Naive thymus-derived CD4-positive, alpha-beta T cell (primary cell): ENCODE measurements at regions not wholly inside any gene's neighbourhood (a gene's known extent, or its start where the extent isn't known, plus 50 kb on each side); places are given as distances from the start of the nearest gene placed in this dataset.

ENCODE experiments used
- ATAC-seq: fragments of 150-1000 bp; cut with Tn5 transposase; 2 replicates; pipeline ENCODE4 v1.10.0; 2021; ENCODE audit warnings: mild to moderate bottlenecking, moderate library complexity
- CTCF ChIA-PET: fragments of 350-600 bp; sonication (Branson Sonifier 250); formaldehyde crosslinking; loops from one replicate; lab custom pipeline; 2021; ENCODE audit warnings: antibody characterized with exemption; lab: Charles Lee
- POLR2A ChIA-PET: fragments of 350-600 bp; sonication (Branson Sonifier 250); formaldehyde crosslinking; loops from one replicate; lab custom pipeline; 2021; ENCODE audit warnings: antibody characterized with exemption, inconsistent platforms; lab: Charles Lee
- DNase-seq, 9 donors: peaks; one replicate each; pipeline versions ENCODE4 v3.0.0 to v3.0.0-alpha.2; 2020 to 2022; ENCODE audit warnings: mixed read lengths in 1 of 9
- H3K27ac ChIP-seq: one replicate; pipeline ENCODE4 v1.7.0; 2013; ENCODE audit warnings: mild to moderate bottlenecking, low read depth, low read length, moderate library complexity
- H3K27me3 ChIP-seq, 2 donors: one replicate each; pipeline ENCODE4 v1.7.0; 2013; ENCODE audit warnings: low read length in 2 of 2, mild to moderate bottlenecking in 2 of 2, moderate library complexity in 2 of 2; ENCODE audit not compliant: control insufficient read depth in 2 of 2, insufficient read depth in 2 of 2
- H3K36me3 ChIP-seq, 3 experiments: 1 replicate in 2 of 3; 2 replicates in 1 of 3; pipeline ENCODE4 v1.7.0; 2013; ENCODE audit warnings: low read length in 3 of 3, mild to moderate bottlenecking in 3 of 3, moderate library complexity in 1 of 3; ENCODE audit not compliant: insufficient read depth in 3 of 3, control insufficient read depth in 2 of 3
- H3K4me1 ChIP-seq, 2 donors: one replicate each; pipeline ENCODE4 v1.7.0; 2013; ENCODE audit warnings: low read length in 2 of 2, mild to moderate bottlenecking in 2 of 2, moderate library complexity in 1 of 2; ENCODE audit not compliant: control insufficient read depth in 2 of 2, insufficient read depth in 2 of 2
- H3K4me3 ChIP-seq: 2 replicates; pipeline ENCODE4 v1.7.0; 2013; ENCODE audit warnings: mild to moderate bottlenecking, low read length
- H3K9me3 ChIP-seq, 3 experiments: 1 replicate in 2 of 3; 2 replicates in 1 of 3; pipeline ENCODE4 v1.7.0; 2013; ENCODE audit warnings: low read length in 3 of 3; ENCODE audit not compliant: control insufficient read depth in 2 of 3
- H3K27ac Mint-ChIP-seq, 9 donors: one replicate each; pipeline ENCODE4 v1.8.0; 2020 to 2022; ENCODE audit warnings: mixed read lengths in 9 of 9, mild to moderate bottlenecking in 8 of 9, moderate library complexity in 5 of 9, inconsistent platforms in 2 of 9
- H3K27me3 Mint-ChIP-seq, 5 donors: one replicate each; pipeline ENCODE4 v1.8.0; 2021 to 2022; ENCODE audit warnings: mixed read lengths in 5 of 5, mild to moderate bottlenecking in 1 of 5
- H3K36me3 Mint-ChIP-seq, 5 donors: one replicate each; pipeline ENCODE4 v1.8.0; 2020 to 2022; ENCODE audit warnings: mixed read lengths in 5 of 5, mild to moderate bottlenecking in 3 of 5, inconsistent platforms in 1 of 5
- H3K4me1 Mint-ChIP-seq, 7 donors: one replicate each; pipeline ENCODE4 v1.8.0; 2020 to 2022; ENCODE audit warnings: mixed read lengths in 7 of 7, mild to moderate bottlenecking in 3 of 7, inconsistent platforms in 1 of 7
- H3K4me3 Mint-ChIP-seq, 10 donors: one replicate each; pipeline ENCODE4 v1.8.0; 2020 to 2022; ENCODE audit warnings: mild to moderate bottlenecking in 10 of 10, mixed read lengths in 10 of 10, moderate library complexity in 6 of 10, inconsistent platforms in 2 of 10
- H3K9me3 Mint-ChIP-seq, 11 donors: one replicate each; pipeline ENCODE4 v1.8.0; 2020 to 2022; ENCODE audit warnings: mixed read lengths in 11 of 11, mild to moderate bottlenecking in 4 of 11, inconsistent platforms in 1 of 11, moderate library complexity in 1 of 11
- intact Hi-C, 2 donors: fragments of 100-400 bp; cut with micrococcal nuclease; formaldehyde crosslinking; loops; one replicate each; pipeline ENCODE4 v1.15.1; 2023

DNA sequence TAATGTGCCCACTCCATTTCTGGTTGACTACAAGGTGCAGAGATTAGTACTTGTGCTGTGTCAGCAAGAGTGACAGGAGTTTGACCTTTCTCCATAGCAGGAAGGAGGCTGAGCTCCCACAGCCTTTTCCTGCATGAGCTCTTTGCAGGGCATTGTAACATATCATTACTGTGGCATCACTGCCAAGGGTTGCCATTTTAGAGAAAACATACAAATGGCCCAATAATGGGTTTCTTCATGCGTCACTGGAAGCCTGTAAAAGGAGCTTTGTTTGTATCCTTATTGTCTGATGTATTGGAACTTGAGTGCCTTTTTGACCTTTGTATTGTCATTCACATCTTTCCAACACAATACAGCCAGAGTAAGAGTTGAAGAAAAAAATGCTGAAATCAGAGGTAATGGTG, 323.0 kb upstream of the CDIN1 start:
- ChIA-PET CTCF (no interaction called here), POLR2A (no interaction called here)
- H3K27me3 ChIP-seq = no peaks in the 10 kb centered on the region
- no peaks in the 10 kb centered on the region for H3K4me1 ChIP-seq
- H3K36me3 Mint-ChIP-seq = peaks cover 0 to 3% (median 0%) of the 10 kb centered on the region in 5 donors
- no peak overlapping the region for H3K4me3 ChIP-seq
- no peak overlapping the region for H3K27ac ChIP-seq
- no peaks in the 10 kb centered on the region for H3K36me3 ChIP-seq
- ATAC-seq (no peak), DNase-seq (no peak)
- H3K4me1 Mint-ChIP-seq = no peaks in the 10 kb centered on the region
- no peaks in the 10 kb centered on the region for H3K9me3 ChIP-seq
- H3K9me3 Mint-ChIP-seq = peaks cover 0 to 8% (median 0%) of the 10 kb centered on the region in 11 donors
- H3K4me3 Mint-ChIP-seq = no peak overlapping the region
- no peak overlapping the region for H3K27ac Mint-ChIP-seq
- H3K27me3 Mint-ChIP-seq = peaks cover 0 to 7% (median 0%) of the 10 kb centered on the region in 5 donors
- intact Hi-C loops = no loop called here

DNA sequence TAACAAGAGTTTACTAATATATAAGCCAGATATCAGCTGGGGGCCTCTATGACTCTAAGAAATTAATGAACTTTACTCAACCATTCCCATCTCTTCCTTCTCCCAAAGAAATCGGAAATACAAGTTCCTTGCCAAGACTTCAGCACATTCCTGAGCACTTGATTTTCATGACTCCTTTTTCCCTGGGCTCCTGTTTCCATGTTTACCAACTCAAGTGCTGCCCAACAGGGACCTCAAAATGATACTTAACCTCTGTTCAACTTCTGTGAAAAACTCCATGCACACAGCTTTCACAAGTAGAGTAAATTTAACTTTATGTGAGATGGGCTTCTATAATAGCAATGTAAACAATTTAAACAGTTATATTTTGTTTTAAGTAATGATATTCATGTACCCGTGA, 315.8 kb upstream of the CDIN1 start:
- no peaks in the 10 kb centered on the region for H3K4me1 ChIP-seq
- intact Hi-C loops = no loop called here
- ATAC-seq (no peak), DNase-seq (no peak)
- H3K4me1 Mint-ChIP-seq = no peaks in the 10 kb centered on the region
- peaks cover 0 to 5% (median 0%) of the 10 kb centered on the region in 11 donors for H3K9me3 Mint-ChIP-seq
- no peaks in the 10 kb centered on the region for H3K27me3 ChIP-seq
- H3K27ac ChIP-seq = no peak overlapping the region
- no peaks in the 10 kb centered on the region for H3K36me3 Mint-ChIP-seq
- H3K27me3 Mint-ChIP-seq = no peaks in the 10 kb centered on the region
- ChIA-PET POLR2A (no interaction called here), CTCF (no interaction called here)
- no peaks in the 10 kb centered on the region for H3K36me3 ChIP-seq
- no peak overlapping the region for H3K4me3 Mint-ChIP-seq
- no peak overlapping the region for H3K4me3 ChIP-seq
- H3K9me3 ChIP-seq = no peaks in the 10 kb centered on the region
- no peak overlapping the region for H3K27ac Mint-ChIP-seq

DNA sequence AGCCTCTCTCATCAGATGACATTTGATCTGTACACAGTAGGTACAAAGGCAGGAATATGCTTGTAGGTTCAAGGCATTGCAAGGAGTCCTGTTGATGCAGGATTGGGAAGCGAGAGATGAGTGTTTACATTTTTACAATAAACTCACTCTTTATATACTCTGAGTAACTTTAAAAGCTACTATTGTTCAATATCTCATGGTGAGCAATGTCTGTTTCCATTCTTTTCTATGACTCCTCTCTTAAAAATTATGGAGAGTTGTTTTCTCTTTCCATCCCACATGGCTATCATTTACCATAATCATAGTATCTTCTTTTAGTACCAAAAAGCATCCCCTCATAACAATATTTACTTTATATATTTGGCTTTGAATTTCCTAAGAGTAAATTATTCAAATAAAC, 314.0 kb upstream of the CDIN1 start:
- intact Hi-C loops = no loop called here
- Mint-ChIP-seq H3K27me3 (no peaks in the 10 kb centered on the region), H3K4me1 (no peaks in the 10 kb centered on the region), H3K36me3 (no peaks in the 10 kb centered on the region), H3K27ac (no peak overlapping the region), H3K4me3 (no peak overlapping the region), H3K9me3 (peaks cover 0 to 4% (median 0%) of the 10 kb centered on the region in 11 donors)
- no peak overlapping the region for H3K27ac ChIP-seq
- DNase-seq = no peak
- ChIA-PET CTCF (no interaction called here), POLR2A (no interaction called here)
- H3K9me3 ChIP-seq = no peaks in the 10 kb centered on the region
- no peaks in the 10 kb centered on the region for H3K36me3 ChIP-seq
- H3K4me3 ChIP-seq = no peak overlapping the region
- no peaks in the 10 kb centered on the region for H3K27me3 ChIP-seq
- no peak for ATAC-seq
- H3K4me1 ChIP-seq = no peaks in the 10 kb centered on the region

DNA sequence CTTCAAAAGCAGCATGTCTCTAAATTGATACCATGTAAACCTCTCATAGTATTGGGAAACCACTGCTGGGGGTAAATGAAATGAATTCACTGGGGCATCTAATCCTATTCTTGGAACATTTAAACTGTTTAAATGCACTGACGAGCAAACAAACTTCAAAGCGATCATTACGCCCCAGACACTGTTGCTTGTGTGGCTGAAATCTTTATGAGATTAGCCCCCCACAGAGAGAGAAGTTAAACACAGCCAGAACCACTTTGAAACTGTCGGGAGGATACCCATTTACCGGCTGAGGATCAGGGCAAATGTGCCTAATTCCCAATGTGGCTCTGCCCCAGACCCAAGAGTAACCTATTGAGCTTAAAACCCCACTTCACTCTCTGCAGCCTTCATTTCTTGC, 308.4 kb upstream of the CDIN1 start:
- H3K27me3 Mint-ChIP-seq = peaks cover 0 to 6% (median 0%) of the 10 kb centered on the region in 5 donors
- no peaks in the 10 kb centered on the region for H3K36me3 Mint-ChIP-seq
- ATAC-seq = no peak
- H3K9me3 ChIP-seq = no peaks in the 10 kb centered on the region
- H3K4me1 Mint-ChIP-seq = no peaks in the 10 kb centered on the region
- H3K4me3 ChIP-seq = no peak overlapping the region
- no peak for DNase-seq
- no peaks in the 10 kb centered on the region for H3K27me3 ChIP-seq
- H3K27ac Mint-ChIP-seq = no peak overlapping the region
- peaks cover 0 to 8% (median 0%) of the 10 kb centered on the region in 11 donors for H3K9me3 Mint-ChIP-seq
- no peak overlapping the region for H3K4me3 Mint-ChIP-seq
- no peak overlapping the region for H3K27ac ChIP-seq
- POLR2A ChIA-PET = no interaction called here
- no peaks in the 10 kb centered on the region for H3K4me1 ChIP-seq
- H3K36me3 ChIP-seq = no peaks in the 10 kb centered on the region
- CTCF ChIA-PET = no interaction called here
- intact Hi-C loops = no loop called here

DNA sequence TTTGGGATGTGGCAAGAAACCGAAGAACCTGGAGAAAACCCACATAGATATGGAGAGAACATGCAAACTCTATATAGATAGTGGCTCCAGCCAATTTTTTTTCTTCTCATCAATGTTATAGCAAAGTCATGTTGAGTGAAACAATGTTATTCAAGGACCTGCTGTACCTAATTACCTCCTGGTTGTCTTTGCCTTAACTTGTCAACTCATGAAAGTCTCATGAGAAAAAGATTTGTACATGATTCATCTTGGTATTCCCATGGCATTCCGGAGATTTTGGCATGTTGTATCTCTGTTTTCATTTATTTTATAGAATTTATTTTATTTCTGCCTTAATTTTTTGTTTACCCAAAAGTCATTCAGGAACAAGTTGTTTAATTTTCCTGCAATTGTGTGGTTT, 303.8 kb upstream of the CDIN1 start:
- peaks cover 0 to 5% (median 0%) of the 10 kb centered on the region in 3 experiments for H3K9me3 ChIP-seq
- ATAC-seq (no peak), DNase-seq (no peak)
- POLR2A ChIA-PET = no interaction called here
- H3K4me1 Mint-ChIP-seq = no peaks in the 10 kb centered on the region
- H3K4me3 ChIP-seq = no peak overlapping the region
- no peaks in the 10 kb centered on the region for H3K27me3 ChIP-seq
- H3K9me3 Mint-ChIP-seq = peaks cover 0 to 29% (median 11%) of the 10 kb centered on the region in 11 donors
- no peaks in the 10 kb centered on the region for H3K36me3 ChIP-seq
- H3K27ac ChIP-seq = no peak overlapping the region
- no peak overlapping the region for H3K27ac Mint-ChIP-seq
- no peak overlapping the region for H3K4me3 Mint-ChIP-seq
- CTCF ChIA-PET = no interaction called here
- intact Hi-C loops = no loop called here
- H3K4me1 ChIP-seq = no peaks in the 10 kb centered on the region
- H3K36me3 Mint-ChIP-seq = peaks cover 0 to 4% (median 0%) of the 10 kb centered on the region in 5 donors
- peaks cover 0 to 15% (median 0%) of the 10 kb centered on the region in 5 donors for H3K27me3 Mint-ChIP-seq

DNA sequence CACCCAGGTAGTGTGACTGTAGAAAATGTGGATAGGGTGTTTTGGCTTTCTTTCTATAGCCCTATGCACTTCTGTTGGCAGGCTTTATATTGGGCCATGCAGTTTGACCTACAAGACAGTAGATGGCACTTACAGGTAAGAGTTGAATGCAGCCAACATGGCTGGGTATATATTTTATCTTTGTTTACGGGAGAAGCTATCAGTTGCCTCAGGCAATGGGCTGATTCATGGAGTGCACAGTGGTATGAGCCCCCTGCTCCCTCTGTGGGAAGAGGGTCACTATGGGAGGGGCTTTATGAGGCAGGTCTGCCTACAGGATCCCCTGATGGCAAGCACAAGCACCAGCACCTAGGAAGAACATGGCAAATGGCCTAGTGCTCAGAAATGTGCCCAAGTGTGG, 301.2 kb upstream of the CDIN1 start:
- Histone ChIP-seq H3K36me3 (no peaks in the 10 kb centered on the region), H3K9me3 (peaks cover 0 to 5% (median 0%) of the 10 kb centered on the region in 3 experiments), H3K27me3 (no peaks in the 10 kb centered on the region), H3K4me1 (no peaks in the 10 kb centered on the region), H3K4me3 (no peak overlapping the region), H3K27ac (no peak overlapping the region)
- H3K9me3 Mint-ChIP-seq = peaks cover 0 to 32% (median 12%) of the 10 kb centered on the region in 11 donors
- CTCF ChIA-PET = no interaction called here
- POLR2A ChIA-PET = no interaction called here
- no peak overlapping the region for H3K4me3 Mint-ChIP-seq
- H3K36me3 Mint-ChIP-seq = peaks cover 0 to 4% (median 0%) of the 10 kb centered on the region in 5 donors
- DNase-seq (no peak), ATAC-seq (no peak)
- intact Hi-C loops = no loop called here
- H3K4me1 Mint-ChIP-seq = no peaks in the 10 kb centered on the region
- H3K27ac Mint-ChIP-seq = no peak overlapping the region
- peaks cover 0 to 13% (median 0%) of the 10 kb centered on the region in 5 donors for H3K27me3 Mint-ChIP-seq

DNA sequence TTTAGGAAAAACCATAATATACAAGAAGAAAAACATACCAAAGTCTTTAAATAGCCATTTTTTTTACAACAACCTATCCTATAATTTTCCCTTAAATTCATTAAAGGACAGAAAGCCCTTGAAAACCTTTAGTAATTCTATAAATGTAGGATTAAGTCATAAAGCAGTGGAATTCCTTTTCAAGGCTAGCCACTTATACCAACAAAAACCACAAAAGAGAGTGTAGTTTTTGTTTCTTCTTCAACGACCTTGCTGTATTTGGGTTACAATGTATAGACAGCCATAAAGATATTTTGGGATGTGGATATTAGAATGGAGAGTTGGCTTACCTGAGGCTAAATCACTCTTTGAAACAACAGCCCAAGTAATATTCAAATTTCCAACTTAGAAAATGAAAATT, 296.6 kb upstream of the CDIN1 start:
- no peaks in the 10 kb centered on the region for H3K36me3 ChIP-seq
- H3K27ac ChIP-seq = no peak overlapping the region
- H3K9me3 ChIP-seq = peaks cover 0 to 5% (median 0%) of the 10 kb centered on the region in 3 experiments
- H3K4me3 ChIP-seq = no peak overlapping the region
- Mint-ChIP-seq H3K4me3 (no peak overlapping the region), H3K27ac (no peak overlapping the region), H3K36me3 (no peaks in the 10 kb centered on the region), H3K27me3 (peaks cover 0 to 13% (median 0%) of the 10 kb centered on the region in 5 donors), H3K4me1 (no peaks in the 10 kb centered on the region), H3K9me3 (peaks cover 0 to 22% (median 5%) of the 10 kb centered on the region in 11 donors)
- intact Hi-C loops = no loop called here
- ATAC-seq (no peak), DNase-seq (no peak)
- H3K4me1 ChIP-seq = no peaks in the 10 kb centered on the region
- H3K27me3 ChIP-seq = no peaks in the 10 kb centered on the region
- ChIA-PET CTCF (no interaction called here), POLR2A (no interaction called here)
